GM10248 (cell line): ENCODE measurements at regions not wholly inside any gene's neighbourhood (a gene's known extent, or its start where the extent isn't known, plus 50 kb on each side); places are given as distances from the start of the nearest gene placed in this dataset.

Source experiments
- CTCF ChIA-PET: fragments of 300-600 bp; sonication (Branson Sonifier 250); formaldehyde crosslinking; extraction: SDS; loops from one replicate; lab custom pipeline; 2021; ENCODE audit warnings: antibody characterized with exemption; lab: Yijun Ruan, JAX
- POLR2A ChIA-PET: fragments of 350-650 bp; sonication (Branson Sonifier 250); formaldehyde crosslinking; extraction: SDS; loops from one replicate; lab custom pipeline; 2020; ENCODE audit warnings: antibody characterized with exemption; lab: Yijun Ruan, JAX
- DNase-seq: peaks from one replicate; pipeline ENCODE4 v3.0.0; 2012; ENCODE audit errors: extremely low spot score
- CTCF ChIP-seq: IDR thresholded peaks from 2 replicates; pipeline ENCODE4 v1.5.1; 2012; ENCODE audit warnings: mild to moderate bottlenecking, low read depth; ENCODE audit errors: extremely low read depth, missing control alignments, control extremely low read depth

GRCh38 chr9:79143211-79143610 lies 428.6 kb upstream of the TLE4 start:
- ChIA-PET POLR2A (no interaction called here), CTCF (interaction anchor here (0.7 kb wide), 1 partner anchor 25 kb away, joined by 3 read pairs; no protein-coding TSS in a partner anchor)
- DNase-seq = no peak
- no peak for TF ChIP-seq CTCF

- ChIA-PET CTCF (no interaction called here), POLR2A (no interaction called here)
- TF ChIP-seq CTCF = no peak
- DNase-seq = no peak
Observed at GRCh38 chr9:79145442-79145841, 426.3 kb upstream of the TLE4 start.

GRCh38 chr9:79149585-79149984 lies 422.2 kb upstream of the TLE4 start:
- TF ChIP-seq CTCF = no peak
- POLR2A ChIA-PET = no interaction called here
- DNase-seq = no peak
- CTCF ChIA-PET = no interaction called here

- ChIA-PET CTCF (interaction anchor here (0.9 to 1.7 kb wide), 4 partner anchors 9 to 22 kb away, joined by 3 to 7 read pairs (median 4); no protein-coding TSS in a partner anchor), POLR2A (no interaction called here)
- TF ChIP-seq CTCF = no peak
- no peak for DNase-seq
Observed at GRCh38 chr9:79151791-79152190, 420.0 kb upstream of the TLE4 start.

- CTCF ChIA-PET = interaction anchor here (1.0 to 1.7 kb wide), 4 partner anchors 8 to 21 kb away, joined by 3 to 7 read pairs (median 4); no protein-coding TSS in a partner anchor
- no peak for DNase-seq
- POLR2A ChIA-PET = no interaction called here
- TF ChIP-seq CTCF = no peak
Observed at GRCh38 chr9:79152306-79152705, 419.5 kb upstream of the TLE4 start.

GRCh38 chr9:79154806-79155205 lies 417.0 kb upstream of the TLE4 start:
- ChIA-PET CTCF (no interaction called here), POLR2A (no interaction called here)
- DNase-seq = no peak
- no peak for TF ChIP-seq CTCF
